AG09319 (cell line): ENCODE measurements at regions not wholly inside any gene's neighbourhood (a gene's known extent, or its start where the extent isn't known, plus 50 kb on each side); places are given as distances from the start of the nearest gene placed in this dataset.

Experiments used
- DNase-seq: peaks from one replicate; pipeline ENCODE4 v3.0.0-alpha.2; 2010; ENCODE audit warnings: low read depth; ENCODE audit errors: extremely low read depth
- CTCF ChIP-seq: IDR thresholded peaks from 2 replicates; pipeline ENCODE4 v1.5.1; 2011; ENCODE audit warnings: low read depth, mild to moderate bottlenecking, inconsistent platforms, low read length, moderate library complexity

DNA sequence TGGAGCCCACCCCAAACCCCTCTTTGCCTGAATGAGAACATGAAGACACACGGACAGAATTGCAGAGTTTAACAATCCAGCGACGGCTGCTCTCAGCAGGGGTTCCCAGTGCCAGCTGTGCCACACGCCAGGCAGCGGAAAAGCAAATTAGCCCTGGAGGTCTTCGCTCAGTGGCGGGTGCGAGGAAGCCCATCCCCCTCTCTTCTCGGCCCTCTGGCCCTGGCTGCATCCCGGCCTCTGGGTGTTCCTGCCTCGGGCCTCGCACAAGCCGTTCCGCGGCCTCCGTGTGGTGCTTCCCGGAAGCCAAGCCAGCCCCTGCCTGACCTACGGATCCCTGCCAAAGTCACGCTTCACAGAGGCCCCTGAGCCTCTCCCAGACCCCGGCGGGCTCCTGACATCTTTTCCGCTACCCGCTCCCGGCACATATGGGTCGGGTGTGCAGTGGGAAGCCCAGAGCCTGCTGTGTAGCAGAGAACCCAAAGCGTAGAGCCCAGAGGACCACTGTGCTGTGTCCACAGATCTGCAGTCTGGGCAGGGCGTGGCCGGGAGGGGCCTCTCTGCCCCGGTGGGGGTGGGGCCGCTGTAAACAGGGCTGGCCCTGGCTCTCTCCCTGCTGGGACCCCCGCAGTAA, 70.7 kb upstream of the GALNT9 start:
- TF ChIP-seq CTCF, result no peak
- DNase-seq, result no peak

- no peak for DNase-seq
- no peak for TF ChIP-seq CTCF
Measured at GRCh38 chr12:132399092-132400010, 70.0 kb upstream of the GALNT9 start.

DNA sequence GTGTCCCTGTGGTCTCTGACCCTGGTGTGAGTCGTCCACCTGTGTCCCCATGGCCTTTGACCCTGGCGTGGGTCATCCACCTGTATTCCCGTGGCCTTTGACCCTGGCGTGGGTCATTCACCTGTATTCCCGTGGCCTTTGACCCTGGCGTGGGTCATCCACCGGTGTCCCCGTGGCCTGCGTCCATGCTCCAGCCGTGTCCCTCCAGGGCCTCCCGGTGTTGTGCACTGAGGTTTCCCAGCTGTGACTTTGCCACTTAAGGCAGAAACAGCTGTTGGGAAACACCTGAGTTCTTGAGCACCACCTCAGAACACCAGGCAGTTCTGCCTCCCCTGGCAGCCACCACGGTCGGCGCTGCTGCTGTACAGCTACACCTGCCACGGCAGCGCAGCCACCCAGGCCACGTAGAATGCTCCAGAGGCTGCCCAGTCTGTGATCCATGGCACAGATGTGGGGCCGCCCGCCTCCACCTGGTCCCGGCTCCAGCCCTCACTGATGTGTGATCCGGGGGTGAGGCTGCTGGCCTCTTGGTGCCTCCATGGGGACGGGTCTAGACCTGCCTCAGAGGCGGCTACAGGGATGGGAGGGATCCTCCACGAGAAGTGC, 69.1 kb upstream of the GALNT9 start:
- no peak for TF ChIP-seq CTCF
- DNase-seq, result no peak

GRCh38 chr12:132397934-132398385, 68.6 kb upstream of the GALNT9 start:
- DNase-seq, result no peak
- TF ChIP-seq CTCF, result no peak

GRCh38 chr12:132397152-132397933, 68.0 kb upstream of the GALNT9 start:
- no peak for TF ChIP-seq CTCF
- DNase-seq, result no peak

DNA sequence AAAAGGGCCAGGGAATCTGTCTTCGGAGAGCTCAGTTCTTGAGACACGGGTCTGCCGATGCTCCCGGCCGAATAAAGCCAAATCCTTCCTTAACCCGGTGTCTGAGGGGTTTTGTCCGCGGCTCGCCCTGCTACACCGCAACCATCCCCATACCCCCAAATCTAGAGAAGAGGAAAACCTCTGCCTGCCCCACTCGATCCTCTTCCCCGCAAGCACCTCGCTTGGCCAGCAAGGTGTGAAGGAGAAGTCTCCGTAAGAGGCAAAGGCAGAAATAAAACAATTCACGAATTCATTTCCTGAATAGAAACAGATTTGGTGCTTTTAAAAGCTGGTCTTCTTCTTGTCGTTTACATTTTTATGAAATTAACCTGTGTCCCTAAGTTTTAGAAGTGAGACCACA, 67.3 kb upstream of the GALNT9 start:
- TF ChIP-seq CTCF, result no peak
- DNase-seq, result no peak
